ENCODE measurements at regions not wholly inside any gene's neighbourhood (a gene's known extent, or its start where the extent isn't known, plus 50 kb on each side); places are given as distances from the start of the nearest gene placed in this dataset.

- Histone ChIP-seq H3K36me3 (no peaks in the 10 kb centered on the region), H3K9me3 (no peaks in the 10 kb centered on the region), H3K27me3 (no peaks in the 10 kb centered on the region), H3K4me1 (no peaks in the 10 kb centered on the region), H3K27ac (no peak overlapping the region), H3K4me3 (no peak overlapping the region)
- DNase-seq, result no peak
- intact Hi-C loops (cut with DNase I; ENCODE audit: low total_unique reads), result no loop called here
- TF ChIP-seq CTCF (IDR thresholded peaks at IDR 0.05), result no peak
These were observed 203.5 kb upstream of the TSHZ2 start for GRCh38 chr20:52768694-52769093.

DNA sequence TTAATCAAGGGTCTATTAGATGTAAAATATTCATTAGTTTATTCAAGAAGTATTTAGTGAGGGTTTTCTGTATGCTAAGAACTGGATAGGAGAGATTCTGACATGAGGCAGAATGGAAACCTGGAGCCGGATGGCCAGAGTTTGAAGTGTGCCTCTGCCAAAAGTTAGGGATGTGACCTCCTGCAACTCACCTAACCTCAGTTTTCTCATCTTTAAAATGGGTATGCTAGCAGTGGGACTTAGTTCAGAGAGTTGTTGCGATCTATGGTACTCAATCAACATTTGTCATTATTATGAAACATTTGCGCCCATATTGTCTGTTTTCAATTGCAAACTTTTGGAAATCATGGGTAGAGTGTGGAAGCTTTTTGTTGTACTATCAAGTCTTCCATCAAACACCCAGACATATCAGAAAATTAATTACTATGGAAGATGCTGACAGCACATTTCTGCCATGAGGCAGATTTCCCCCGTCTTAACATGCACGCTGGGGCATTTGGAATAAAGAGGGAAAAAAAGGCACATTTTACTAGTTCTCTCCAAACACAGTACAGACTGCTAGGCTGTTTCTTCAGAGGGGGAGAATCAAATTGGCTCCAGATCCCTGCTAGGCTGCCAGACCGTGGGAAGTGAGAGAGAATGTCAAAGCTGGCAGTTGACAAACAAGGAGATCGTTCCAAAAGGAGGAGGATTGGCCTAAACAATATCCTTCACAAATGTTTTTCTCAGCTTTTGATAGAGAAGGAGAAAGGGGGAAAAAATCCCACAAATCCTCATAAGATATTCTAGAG lies 205.3 kb upstream of the TSHZ2 start:
- DNase-seq, result no peak
- H3K9me3 ChIP-seq, result no peaks in the 10 kb centered on the region
- intact Hi-C loops (cut with DNase I; ENCODE audit: low total_unique reads), result no loop called here
- H3K36me3 ChIP-seq, result no peaks in the 10 kb centered on the region
- no peak overlapping the region for H3K4me3 ChIP-seq
- no peaks in the 10 kb centered on the region for H3K27me3 ChIP-seq
- H3K4me1 ChIP-seq, result no peaks in the 10 kb centered on the region
- no peak for TF ChIP-seq CTCF (IDR thresholded peaks at IDR 0.05)
- H3K27ac ChIP-seq, result no peak overlapping the region

DNA sequence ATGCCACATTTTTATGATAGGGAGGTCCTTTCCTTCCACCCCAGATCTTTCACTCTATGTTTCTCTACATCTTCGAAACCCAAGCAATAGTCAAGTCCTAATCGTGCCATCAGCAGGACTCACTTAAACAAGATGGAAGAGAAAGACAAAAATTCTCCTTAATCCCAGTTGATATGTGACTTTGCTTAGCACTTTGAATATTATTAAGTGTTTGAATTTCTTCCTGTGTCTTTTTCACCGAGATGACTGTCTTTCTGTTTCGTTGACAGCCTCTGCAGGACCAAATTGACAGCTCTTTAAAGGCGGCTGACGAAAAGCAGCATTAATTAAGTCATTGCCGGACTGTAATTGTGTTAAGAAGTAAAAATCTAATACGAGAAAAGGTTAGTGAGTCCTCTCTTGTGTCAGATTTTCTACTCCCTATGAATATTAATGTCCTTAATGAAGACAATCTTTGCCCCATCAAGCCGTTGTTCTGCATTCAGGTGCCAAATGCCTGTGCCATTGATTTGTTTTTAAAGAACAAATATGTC lies 208.8 kb upstream of the TSHZ2 start:
- intact Hi-C loops (cut with DNase I; ENCODE audit: low total_unique reads), result no loop called here
- H3K4me3 ChIP-seq, result no peak overlapping the region
- no peaks in the 10 kb centered on the region for H3K4me1 ChIP-seq
- TF ChIP-seq CTCF (IDR thresholded peaks at IDR 0.05), result no peak
- no peak overlapping the region for H3K27ac ChIP-seq
- no peaks in the 10 kb centered on the region for H3K27me3 ChIP-seq
- no peaks in the 10 kb centered on the region for H3K9me3 ChIP-seq
- no peak for DNase-seq
- H3K36me3 ChIP-seq, result no peaks in the 10 kb centered on the region

DNA sequence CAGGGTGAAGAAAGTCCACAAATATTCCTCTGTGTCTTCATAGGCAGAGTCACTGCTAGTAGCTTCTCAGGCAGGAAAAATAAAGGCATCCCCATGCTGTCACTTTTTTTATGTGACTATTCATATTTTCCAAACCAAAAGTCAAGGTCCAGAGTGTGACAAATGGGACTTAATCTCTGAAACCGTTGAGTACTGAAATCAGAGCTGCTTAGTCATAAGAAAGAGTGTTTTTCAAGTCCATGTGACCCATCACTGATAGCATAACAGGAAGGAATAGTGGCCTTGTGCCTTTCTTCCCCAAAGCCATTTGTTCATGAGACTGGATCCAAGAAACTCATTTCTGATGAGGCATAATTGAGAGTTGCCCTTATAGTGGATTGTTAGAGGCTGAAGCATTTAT lies 210.3 kb upstream of the TSHZ2 start:
- TF ChIP-seq CTCF (IDR thresholded peaks at IDR 0.05), result no peak
- intact Hi-C loops (cut with DNase I; ENCODE audit: low total_unique reads), result no loop called here
- H3K27me3 ChIP-seq, result no peaks in the 10 kb centered on the region
- no peaks in the 10 kb centered on the region for H3K4me1 ChIP-seq
- no peaks in the 10 kb centered on the region for H3K9me3 ChIP-seq
- no peak overlapping the region for H3K27ac ChIP-seq
- no peaks in the 10 kb centered on the region for H3K36me3 ChIP-seq
- H3K4me3 ChIP-seq, result no peak overlapping the region
- DNase-seq, result no peak

GRCh38 chr20:52760791-52761190 lies 211.4 kb upstream of the TSHZ2 start:
- no peaks in the 10 kb centered on the region for H3K4me1 ChIP-seq
- TF ChIP-seq CTCF (IDR thresholded peaks at IDR 0.05), result no peak
- intact Hi-C loops (cut with DNase I; ENCODE audit: low total_unique reads), result no loop called here
- H3K9me3 ChIP-seq, result no peaks in the 10 kb centered on the region
- no peak overlapping the region for H3K27ac ChIP-seq
- H3K27me3 ChIP-seq, result no peaks in the 10 kb centered on the region
- H3K4me3 ChIP-seq, result no peak overlapping the region
- H3K36me3 ChIP-seq, result no peaks in the 10 kb centered on the region
- no peak for DNase-seq

All from tibial artery (tissue), 4 donors.